ENCODE measurements at regions not wholly inside any gene's neighbourhood (a gene's known extent, or its start where the extent isn't known, plus 50 kb on each side); places are given as distances from the start of the nearest gene placed in this dataset.
"Not testable (repeated sequence)": the region's sequence is repeated elsewhere in the genome, so short reads cannot be mapped to it uniquely, and the experiment has no call there.

DNA sequence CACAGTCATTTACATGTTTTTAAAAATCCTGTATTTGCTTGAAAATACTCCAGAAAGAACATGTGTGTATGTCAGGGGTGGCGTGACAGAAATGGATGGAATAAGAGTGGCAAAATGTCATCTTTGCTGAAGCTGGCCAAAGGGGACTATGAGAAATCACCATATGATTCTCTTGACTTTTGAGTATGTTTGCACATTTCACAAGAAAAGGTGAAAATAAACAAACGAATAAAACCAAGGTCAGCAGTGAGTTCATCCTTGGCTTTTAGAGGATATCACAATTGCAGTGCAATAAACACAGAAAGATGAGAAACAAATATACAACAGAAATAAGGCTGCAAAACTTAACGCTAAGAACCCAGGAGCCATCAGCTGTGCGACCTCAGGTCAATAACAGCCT is 171.7 kb downstream of the OR4M2 start:
- TF ChIP-seq, protein P1, sequence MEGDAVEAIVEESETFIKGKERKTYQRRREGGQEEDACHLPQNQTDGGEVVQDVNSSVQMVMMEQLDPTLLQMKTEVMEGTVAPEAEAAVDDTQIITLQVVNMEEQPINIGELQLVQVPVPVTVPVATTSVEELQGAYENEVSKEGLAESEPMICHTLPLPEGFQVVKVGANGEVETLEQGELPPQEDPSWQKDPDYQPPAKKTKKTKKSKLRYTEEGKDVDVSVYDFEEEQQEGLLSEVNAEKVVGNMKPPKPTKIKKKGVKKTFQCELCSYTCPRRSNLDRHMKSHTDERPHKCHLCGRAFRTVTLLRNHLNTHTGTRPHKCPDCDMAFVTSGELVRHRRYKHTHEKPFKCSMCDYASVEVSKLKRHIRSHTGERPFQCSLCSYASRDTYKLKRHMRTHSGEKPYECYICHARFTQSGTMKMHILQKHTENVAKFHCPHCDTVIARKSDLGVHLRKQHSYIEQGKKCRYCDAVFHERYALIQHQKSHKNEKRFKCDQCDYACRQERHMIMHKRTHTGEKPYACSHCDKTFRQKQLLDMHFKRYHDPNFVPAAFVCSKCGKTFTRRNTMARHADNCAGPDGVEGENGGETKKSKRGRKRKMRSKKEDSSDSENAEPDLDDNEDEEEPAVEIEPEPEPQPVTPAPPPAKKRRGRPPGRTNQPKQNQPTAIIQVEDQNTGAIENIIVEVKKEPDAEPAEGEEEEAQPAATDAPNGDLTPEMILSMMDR (IDR thresholded peaks at IDR 0.05) = not testable (repeated sequence)
- not testable (repeated sequence) for TF ChIP-seq EP300, POLR2A (IDR thresholded peaks at IDR 0.05)

Data from ovary (tissue), 3 donors.